ENCODE measurements at regions not wholly inside any gene's neighbourhood (a gene's known extent, or its start where the extent isn't known, plus 50 kb on each side); places are given as distances from the start of the nearest gene placed in this dataset.

- H2BK20ac ChIP-seq (ENCODE audit: low read depth, low read length) = no peak overlapping the region
- no peaks in the 10 kb centered on the region; the same call in 1 of the 2 replicates for H3K27me3 ChIP-seq (ENCODE audit: control insufficient read depth, insufficient read depth, low read length)
- no peak overlapping the region for H3K9ac ChIP-seq (ENCODE audit: low read depth, low read length)
- no peaks in the 10 kb centered on the region for H3K9me1 ChIP-seq (ENCODE audit: insufficient read depth, low read length)
- H2AFZ ChIP-seq (replicated peaks; ENCODE audit: low read length, poor library complexity) = no peak overlapping the region
- no peaks in the 10 kb centered on the region for H4K20me1 ChIP-seq (ENCODE audit: insufficient read depth, low read length)
- no peak for TF ChIP-seq MAFK (IDR thresholded peaks at IDR 0.05; ENCODE audit: low read depth, low read length)
- TF ChIP-seq RFX5 (IDR thresholded peaks at IDR 0.05; ENCODE audit: low read depth, low read length) = no peak
- TF ChIP-seq NFE2L2 (IDR thresholded peaks at IDR 0.05; ENCODE audit: low read depth, low read length) = no peak
- no peak for TF ChIP-seq CHD1 (IDR thresholded peaks at IDR 0.05; ENCODE audit: low read depth, low read length)
- TF ChIP-seq FOS (IDR thresholded peaks at IDR 0.05; ENCODE audit: low read depth, low read length) = no peak
- TF ChIP-seq USF2 (IDR thresholded peaks at IDR 0.05; ENCODE audit: low read depth, low read length) = no peak
- no peak for TF ChIP-seq MXI1 (IDR thresholded peaks at IDR 0.05; ENCODE audit: borderline replicate concordance, low read depth, low read length)
- TF ChIP-seq MAZ (IDR thresholded peaks at IDR 0.05; ENCODE audit: borderline replicate concordance, low read depth, low read length) = no peak
- no peak for TF ChIP-seq CEBPB (IDR thresholded peaks at IDR 0.05; ENCODE audit: low read depth, low read length)
- H2BK120ac ChIP-seq (ENCODE audit: low read depth, low read length) = no peak overlapping the region
- BruUV-seq (replicated peaks) = no TSS peak
- no peak overlapping the region for H3K4me3 ChIP-seq (ENCODE audit: insufficient read depth, low read depth, low read length)
- WGBS, 2 experiments (ENCODE audit: extremely low coverage in 2 of 2, insufficient read length in 1 of 2) = no CpG with 5 or more reads among the region's 7 CpGs
- no peak overlapping the region for H3K18ac ChIP-seq (ENCODE audit: low read depth, low read length)
- H2AK5ac ChIP-seq (ENCODE audit: low read depth, low read length) = no peak overlapping the region
- no peak overlapping the region for H2BK5ac ChIP-seq (ENCODE audit: low read depth, low read length, poor library complexity, severe bottlenecking)
- no peak overlapping the region for H3K14ac ChIP-seq (replicated peaks; ENCODE audit: low read depth, low read length)
- no peaks in the 10 kb centered on the region for H3K9me3 ChIP-seq (ENCODE audit: control insufficient read depth, insufficient read depth, low read length)
- in situ Hi-C loops (cut with MboI; ENCODE audit: low sequenced_read_pairs) (no loop called here), dilution Hi-C loops (cut with HindIII; ENCODE audit: low sequenced_read_pairs, unreplicated experiment) (no loop called here), intact Hi-C loops (cut with micrococcal nuclease) (no loop called here)
- H2BK15ac ChIP-seq (ENCODE audit: low read depth, low read length) = no peak overlapping the region
- ATAC-seq (ENCODE audit: low read depth) = no peak
- H4K91ac ChIP-seq (ENCODE audit: insufficient read depth, low read depth, low read length) = no peak overlapping the region
- ChIA-PET CTCF (no interaction called here), POLR2A (ENCODE audit: unreplicated experiment) (no interaction called here)
- no peak overlapping the region for H3K56ac ChIP-seq (ENCODE audit: extremely low read depth, insufficient read depth, low read length)
- DNase-seq = no peak
- no peaks in the 10 kb centered on the region for H3K4me1 ChIP-seq (ENCODE audit: control insufficient read depth, insufficient read depth, low read length)
- no peak overlapping the region for H3K23ac ChIP-seq (ENCODE audit: low read depth, low read length)
- H3K36me3 ChIP-seq (ENCODE audit: control insufficient read depth, insufficient read depth, low read length) = no peaks in the 10 kb centered on the region
- no peak overlapping the region for H3K4ac ChIP-seq (ENCODE audit: low read depth, low read length)
- H4K8ac ChIP-seq (ENCODE audit: low read depth in 2 of 2, low read length in 2 of 2) = no peak overlapping the region
- H4K5ac ChIP-seq (ENCODE audit: low read depth, low read length) = no peak overlapping the region
- no peak overlapping the region for H3K27ac ChIP-seq (ENCODE audit: insufficient read depth, low read length)
- H3K4me2 ChIP-seq (ENCODE audit: low read depth, low read length) = no peak overlapping the region
- H2AK9ac ChIP-seq (replicated peaks; ENCODE audit: low read depth, low read length, poor library complexity) = no peak overlapping the region
- H3K79me1 ChIP-seq (ENCODE audit: low read depth in 1 of 2, low read length in 2 of 2) = no peaks in the 10 kb centered on the region
These were observed 88.8 kb upstream of the RET start for GRCh38 chr10:42988069-42988468.

Measured in IMR-90 (cell line).